ENCODE measurements at regions not wholly inside any gene's neighbourhood (a gene's known extent, or its start where the extent isn't known, plus 50 kb on each side); places are given as distances from the start of the nearest gene placed in this dataset.
A peak's percentile ranks its signal among the peaks of the same experiment; 100 is the strongest.

DNA sequence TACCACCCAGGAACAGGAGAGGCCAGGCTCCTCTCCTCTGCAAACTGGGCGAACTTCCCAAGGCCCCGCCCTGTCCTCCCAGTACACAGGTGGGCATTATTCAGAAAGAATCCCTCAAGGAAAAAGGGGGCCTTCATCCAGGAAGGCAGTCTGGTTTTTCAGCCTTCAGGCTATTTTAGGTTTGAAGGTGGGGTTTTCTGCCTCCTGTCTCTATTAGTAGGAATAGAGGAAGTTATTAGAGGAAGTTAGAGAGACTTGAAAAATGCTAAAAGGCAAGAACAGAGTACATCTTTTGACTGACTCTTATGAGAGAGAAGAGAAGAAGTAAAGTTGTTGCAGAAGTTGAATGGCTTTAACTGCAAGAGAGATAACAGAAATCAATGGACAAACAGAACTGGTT, 250.9 kb upstream of the SORCS1 start:
- no peaks in the 10 kb centered on the region for H3K4me1 ChIP-seq (ENCODE audit: insufficient read depth)
- Mint-ChIP-seq H3K27ac (no peak overlapping the region), H3K4me3 (no peak overlapping the region), H3K9me3 (no peaks in the 10 kb centered on the region), H3K27me3 (ENCODE audit: insufficient read depth, low read depth, poor library complexity) (no peaks in the 10 kb centered on the region), H3K36me3 (ENCODE audit: low read depth) (no peaks in the 10 kb centered on the region), H3K4me1 (no peaks in the 10 kb centered on the region; the same call in 2 of the 3 replicates)
- no peak overlapping the region for H3K4me3 ChIP-seq
- H3F3A ChIP-seq (replicated peaks; ENCODE audit: low read depth): no peaks in the 10 kb centered on the region
- no peaks in the 10 kb centered on the region for H3K9me2 ChIP-seq (ENCODE audit: insufficient read depth)
- peak overlapping the region; percentile 23; the same call in 1 of the 2 replicates for H2AFZ ChIP-seq
- no peaks in the 10 kb centered on the region for H3K79me2 ChIP-seq (replicated peaks; ENCODE audit: insufficient read depth)
- H3K27me3 ChIP-seq (ENCODE audit: insufficient read depth): no peaks in the 10 kb centered on the region
- TF ChIP-seq, protein P1, sequence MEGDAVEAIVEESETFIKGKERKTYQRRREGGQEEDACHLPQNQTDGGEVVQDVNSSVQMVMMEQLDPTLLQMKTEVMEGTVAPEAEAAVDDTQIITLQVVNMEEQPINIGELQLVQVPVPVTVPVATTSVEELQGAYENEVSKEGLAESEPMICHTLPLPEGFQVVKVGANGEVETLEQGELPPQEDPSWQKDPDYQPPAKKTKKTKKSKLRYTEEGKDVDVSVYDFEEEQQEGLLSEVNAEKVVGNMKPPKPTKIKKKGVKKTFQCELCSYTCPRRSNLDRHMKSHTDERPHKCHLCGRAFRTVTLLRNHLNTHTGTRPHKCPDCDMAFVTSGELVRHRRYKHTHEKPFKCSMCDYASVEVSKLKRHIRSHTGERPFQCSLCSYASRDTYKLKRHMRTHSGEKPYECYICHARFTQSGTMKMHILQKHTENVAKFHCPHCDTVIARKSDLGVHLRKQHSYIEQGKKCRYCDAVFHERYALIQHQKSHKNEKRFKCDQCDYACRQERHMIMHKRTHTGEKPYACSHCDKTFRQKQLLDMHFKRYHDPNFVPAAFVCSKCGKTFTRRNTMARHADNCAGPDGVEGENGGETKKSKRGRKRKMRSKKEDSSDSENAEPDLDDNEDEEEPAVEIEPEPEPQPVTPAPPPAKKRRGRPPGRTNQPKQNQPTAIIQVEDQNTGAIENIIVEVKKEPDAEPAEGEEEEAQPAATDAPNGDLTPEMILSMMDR (conservative IDR thresholded peaks at IDR 0.05; ENCODE audit: low read depth in 2 of 2): no peak
- TF ChIP-seq CREB1 (CRISPR knock-in tag; IDR thresholded peaks at IDR 0.05; ENCODE audit: low read depth) (no peak), JUNB (IDR thresholded peaks at IDR 0.05; ENCODE audit: unreplicated experiment) (no peak), STAT1 (IDR thresholded peaks at IDR 0.05; ENCODE audit: unreplicated experiment) (no peak), EZH2 (IDR thresholded peaks at IDR 0.05; ENCODE audit: low read depth, unreplicated experiment) (no peak), POLR2AphosphoS5 (IDR thresholded peaks at IDR 0.05; ENCODE audit: low read depth) (no peak), ZNF114 (CRISPR knock-in tag; IDR thresholded peaks at IDR 0.05) (no peak), NANOG (IDR thresholded peaks at IDR 0.05; ENCODE audit: borderline replicate concordance) (no peak), ZNF331 (CRISPR knock-in tag; IDR thresholded peaks at IDR 0.05; ENCODE audit: low read depth) (no peak), EZH2phosphoT487 (IDR thresholded peaks at IDR 0.05; ENCODE audit: unreplicated experiment) (no peak)
- TF ChIP-seq, protein P2, sequence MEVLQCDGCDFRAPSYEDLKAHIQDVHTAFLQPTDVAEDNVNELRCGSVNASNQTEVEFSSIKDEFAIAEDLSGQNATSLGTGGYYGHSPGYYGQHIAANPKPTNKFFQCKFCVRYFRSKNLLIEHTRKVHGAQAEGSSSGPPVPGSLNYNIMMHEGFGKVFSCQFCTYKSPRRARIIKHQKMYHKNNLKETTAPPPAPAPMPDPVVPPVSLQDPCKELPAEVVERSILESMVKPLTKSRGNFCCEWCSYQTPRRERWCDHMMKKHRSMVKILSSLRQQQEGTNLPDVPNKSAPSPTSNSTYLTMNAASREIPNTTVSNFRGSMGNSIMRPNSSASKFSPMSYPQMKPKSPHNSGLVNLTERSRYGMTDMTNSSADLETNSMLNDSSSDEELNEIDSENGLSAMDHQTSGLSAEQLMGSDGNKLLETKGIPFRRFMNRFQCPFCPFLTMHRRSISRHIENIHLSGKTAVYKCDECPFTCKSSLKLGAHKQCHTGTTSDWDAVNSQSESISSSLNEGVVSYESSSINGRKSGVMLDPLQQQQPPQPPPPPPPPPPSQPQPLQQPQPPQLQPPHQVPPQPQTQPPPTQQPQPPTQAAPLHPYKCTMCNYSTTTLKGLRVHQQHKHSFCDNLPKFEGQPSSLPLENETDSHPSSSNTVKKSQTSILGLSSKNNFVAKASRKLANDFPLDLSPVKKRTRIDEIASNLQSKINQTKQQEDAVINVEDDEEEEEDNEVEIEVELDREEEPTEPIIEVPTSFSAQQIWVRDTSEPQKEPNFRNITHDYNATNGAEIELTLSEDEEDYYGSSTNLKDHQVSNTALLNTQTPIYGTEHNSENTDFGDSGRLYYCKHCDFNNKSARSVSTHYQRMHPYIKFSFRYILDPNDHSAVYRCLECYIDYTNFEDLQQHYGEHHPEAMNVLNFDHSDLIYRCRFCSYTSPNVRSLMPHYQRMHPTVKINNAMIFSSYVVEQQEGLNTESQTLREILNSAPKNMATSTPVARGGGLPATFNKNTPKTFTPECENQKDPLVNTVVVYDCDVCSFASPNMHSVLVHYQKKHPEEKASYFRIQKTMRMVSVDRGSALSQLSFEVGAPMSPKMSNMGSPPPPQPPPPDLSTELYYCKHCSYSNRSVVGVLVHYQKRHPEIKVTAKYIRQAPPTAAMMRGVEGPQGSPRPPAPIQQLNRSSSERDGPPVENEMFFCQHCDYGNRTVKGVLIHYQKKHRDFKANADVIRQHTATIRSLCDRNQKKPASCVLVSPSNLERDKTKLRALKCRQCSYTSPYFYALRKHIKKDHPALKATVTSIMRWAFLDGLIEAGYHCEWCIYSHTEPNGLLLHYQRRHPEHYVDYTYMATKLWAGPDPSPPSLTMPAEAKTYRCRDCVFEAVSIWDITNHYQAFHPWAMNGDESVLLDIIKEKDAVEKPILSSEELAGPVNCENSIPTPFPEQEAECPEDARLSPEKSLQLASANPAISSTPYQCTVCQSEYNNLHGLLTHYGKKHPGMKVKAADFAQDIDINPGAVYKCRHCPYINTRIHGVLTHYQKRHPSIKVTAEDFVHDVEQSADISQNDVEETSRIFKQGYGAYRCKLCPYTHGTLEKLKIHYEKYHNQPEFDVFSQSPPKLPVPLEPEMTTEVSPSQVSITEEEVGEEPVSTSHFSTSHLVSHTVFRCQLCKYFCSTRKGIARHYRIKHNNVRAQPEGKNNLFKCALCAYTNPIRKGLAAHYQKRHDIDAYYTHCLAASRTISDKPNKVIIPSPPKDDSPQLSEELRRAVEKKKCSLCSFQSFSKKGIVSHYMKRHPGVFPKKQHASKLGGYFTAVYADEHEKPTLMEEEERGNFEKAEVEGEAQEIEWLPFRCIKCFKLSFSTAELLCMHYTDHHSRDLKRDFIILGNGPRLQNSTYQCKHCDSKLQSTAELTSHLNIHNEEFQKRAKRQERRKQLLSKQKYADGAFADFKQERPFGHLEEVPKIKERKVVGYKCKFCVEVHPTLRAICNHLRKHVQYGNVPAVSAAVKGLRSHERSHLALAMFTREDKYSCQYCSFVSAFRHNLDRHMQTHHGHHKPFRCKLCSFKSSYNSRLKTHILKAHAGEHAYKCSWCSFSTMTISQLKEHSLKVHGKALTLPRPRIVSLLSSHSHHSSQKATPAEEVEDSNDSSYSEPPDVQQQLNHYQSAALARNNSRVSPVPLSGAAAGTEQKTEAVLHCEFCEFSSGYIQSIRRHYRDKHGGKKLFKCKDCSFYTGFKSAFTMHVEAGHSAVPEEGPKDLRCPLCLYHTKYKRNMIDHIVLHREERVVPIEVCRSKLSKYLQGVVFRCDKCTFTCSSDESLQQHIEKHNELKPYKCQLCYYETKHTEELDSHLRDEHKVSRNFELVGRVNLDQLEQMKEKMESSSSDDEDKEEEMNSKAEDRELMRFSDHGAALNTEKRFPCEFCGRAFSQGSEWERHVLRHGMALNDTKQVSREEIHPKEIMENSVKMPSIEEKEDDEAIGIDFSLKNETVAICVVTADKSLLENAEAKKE (CRISPR knock-in tag; IDR thresholded peaks at IDR 0.05): no peak
- TF ChIP-seq, protein P3, sequence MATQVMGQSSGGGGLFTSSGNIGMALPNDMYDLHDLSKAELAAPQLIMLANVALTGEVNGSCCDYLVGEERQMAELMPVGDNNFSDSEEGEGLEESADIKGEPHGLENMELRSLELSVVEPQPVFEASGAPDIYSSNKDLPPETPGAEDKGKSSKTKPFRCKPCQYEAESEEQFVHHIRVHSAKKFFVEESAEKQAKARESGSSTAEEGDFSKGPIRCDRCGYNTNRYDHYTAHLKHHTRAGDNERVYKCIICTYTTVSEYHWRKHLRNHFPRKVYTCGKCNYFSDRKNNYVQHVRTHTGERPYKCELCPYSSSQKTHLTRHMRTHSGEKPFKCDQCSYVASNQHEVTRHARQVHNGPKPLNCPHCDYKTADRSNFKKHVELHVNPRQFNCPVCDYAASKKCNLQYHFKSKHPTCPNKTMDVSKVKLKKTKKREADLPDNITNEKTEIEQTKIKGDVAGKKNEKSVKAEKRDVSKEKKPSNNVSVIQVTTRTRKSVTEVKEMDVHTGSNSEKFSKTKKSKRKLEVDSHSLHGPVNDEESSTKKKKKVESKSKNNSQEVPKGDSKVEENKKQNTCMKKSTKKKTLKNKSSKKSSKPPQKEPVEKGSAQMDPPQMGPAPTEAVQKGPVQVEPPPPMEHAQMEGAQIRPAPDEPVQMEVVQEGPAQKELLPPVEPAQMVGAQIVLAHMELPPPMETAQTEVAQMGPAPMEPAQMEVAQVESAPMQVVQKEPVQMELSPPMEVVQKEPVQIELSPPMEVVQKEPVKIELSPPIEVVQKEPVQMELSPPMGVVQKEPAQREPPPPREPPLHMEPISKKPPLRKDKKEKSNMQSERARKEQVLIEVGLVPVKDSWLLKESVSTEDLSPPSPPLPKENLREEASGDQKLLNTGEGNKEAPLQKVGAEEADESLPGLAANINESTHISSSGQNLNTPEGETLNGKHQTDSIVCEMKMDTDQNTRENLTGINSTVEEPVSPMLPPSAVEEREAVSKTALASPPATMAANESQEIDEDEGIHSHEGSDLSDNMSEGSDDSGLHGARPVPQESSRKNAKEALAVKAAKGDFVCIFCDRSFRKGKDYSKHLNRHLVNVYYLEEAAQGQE (IDR thresholded peaks at IDR 0.05; ENCODE audit: unreplicated experiment): no peak
- TF ChIP-seq, protein P4, sequence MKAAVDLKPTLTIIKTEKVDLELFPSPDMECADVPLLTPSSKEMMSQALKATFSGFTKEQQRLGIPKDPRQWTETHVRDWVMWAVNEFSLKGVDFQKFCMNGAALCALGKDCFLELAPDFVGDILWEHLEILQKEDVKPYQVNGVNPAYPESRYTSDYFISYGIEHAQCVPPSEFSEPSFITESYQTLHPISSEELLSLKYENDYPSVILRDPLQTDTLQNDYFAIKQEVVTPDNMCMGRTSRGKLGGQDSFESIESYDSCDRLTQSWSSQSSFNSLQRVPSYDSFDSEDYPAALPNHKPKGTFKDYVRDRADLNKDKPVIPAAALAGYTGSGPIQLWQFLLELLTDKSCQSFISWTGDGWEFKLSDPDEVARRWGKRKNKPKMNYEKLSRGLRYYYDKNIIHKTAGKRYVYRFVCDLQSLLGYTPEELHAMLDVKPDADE (IDR thresholded peaks at IDR 0.05): no peak
- H3K27ac ChIP-seq (ENCODE audit: low read depth): no peak overlapping the region
- DNase-seq (ENCODE audit: low spot score) (no peak), ATAC-seq (no peak)
- no peak overlapping the region for H3K4me2 ChIP-seq
- no peaks in the 10 kb centered on the region for H4K20me1 ChIP-seq (replicated peaks; ENCODE audit: insufficient read depth)
- H3K36me3 ChIP-seq (ENCODE audit: insufficient read depth): no peaks in the 10 kb centered on the region

Measured in GM23338 (cell line).